Ectodermal cell (in vitro differentiated cells): ENCODE measurements at regions not wholly inside any gene's neighbourhood (a gene's known extent, or its start where the extent isn't known, plus 50 kb on each side); places are given as distances from the start of the nearest gene placed in this dataset.

Experiments
- H3K27ac ChIP-seq: 2 replicates; pipeline ENCODE4 v1.7.0; 2013; ENCODE audit warnings: mild to moderate bottlenecking, low read depth, low read length; ENCODE audit not compliant: insufficient read depth, poor library complexity, severe bottlenecking
- H3K27me3 ChIP-seq: 2 replicates; pipeline ENCODE4 v1.7.0; 2013; ENCODE audit warnings: mild to moderate bottlenecking, low read length; ENCODE audit not compliant: insufficient read depth, control insufficient read depth, poor library complexity, severe bottlenecking
- H3K36me3 ChIP-seq: one replicate; pipeline ENCODE4 v1.7.0; 2013; ENCODE audit warnings: low read length; ENCODE audit not compliant: control insufficient read depth, insufficient read depth
- H3K4me1 ChIP-seq: one replicate; pipeline ENCODE4 v1.7.0; 2013; ENCODE audit warnings: low read length; ENCODE audit not compliant: control insufficient read depth, insufficient read depth
- H3K4me3 ChIP-seq: 2 replicates; pipeline ENCODE4 v1.7.0; 2013; ENCODE audit warnings: low read depth, low read length, control low read depth; ENCODE audit not compliant: insufficient read depth
- H3K9me3 ChIP-seq: 2 replicates; pipeline ENCODE4 v1.7.0; 2013; ENCODE audit warnings: mild to moderate bottlenecking, low read length, moderate library complexity; ENCODE audit not compliant: control insufficient read depth
- WGBS, 2 experiments: methylation state at CpG; one replicate each; pipeline ENCODE4 v1.1.7; 2013; ENCODE audit warnings: missing lambda C conversion rate in 2 of 2; 5-methylcytosine and 5-hydroxymethylcytosine counted together

GRCh38 chr3:110579840-110580550, 491.6 kb upstream of the NECTIN3 start:
- no peaks in the 10 kb centered on the region for H3K9me3 ChIP-seq
- no peak overlapping the region for H3K27ac ChIP-seq
- 93 to 100% methylated on average over 4 of the region's 4 CpGs for WGBS, 2 experiments

DNA sequence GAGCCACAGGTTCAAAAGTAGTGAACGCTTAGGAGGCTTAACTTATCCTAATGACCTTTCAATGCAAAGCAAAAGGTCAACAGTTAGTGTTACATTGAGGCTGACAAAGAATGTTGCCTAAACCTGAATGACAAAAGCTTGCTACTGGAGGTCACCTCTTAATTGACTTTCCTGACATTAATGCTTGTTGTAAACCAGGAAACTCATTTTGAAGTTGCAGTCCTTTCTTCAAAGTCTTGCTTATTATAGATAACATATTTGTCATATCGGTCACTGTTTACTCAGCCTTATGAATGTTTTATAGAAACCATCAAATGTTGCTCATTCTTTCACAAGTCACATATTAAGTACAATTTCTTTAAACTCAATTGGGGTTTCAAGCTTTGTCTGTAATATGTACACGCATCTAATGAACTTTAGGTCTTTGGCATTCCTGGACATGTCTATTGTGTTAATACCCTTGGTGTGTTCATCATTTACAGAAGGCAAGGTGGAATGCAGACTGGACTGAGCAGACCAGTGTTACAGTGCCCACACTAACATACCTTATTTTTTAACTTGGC, 488.2 kb upstream of the NECTIN3 start:
- Histone ChIP-seq H3K4me3 (no peak overlapping the region), H3K9me3 (no peaks in the 10 kb centered on the region), H3K4me1 (no peaks in the 10 kb centered on the region), H3K36me3 (no peaks in the 10 kb centered on the region), H3K27ac (peak overlapping the region; percentile 19), H3K27me3 (no peaks in the 10 kb centered on the region)
- 60 to 61% methylated on average over 3 of the region's 3 CpGs for WGBS, 2 experiments

More at GRCh38 chr3:110579840-110580550, 491.6 kb upstream of the NECTIN3 start:
- H3K4me1 ChIP-seq: no peaks in the 10 kb centered on the region
- H3K4me3 ChIP-seq: no peak overlapping the region
- H3K36me3 ChIP-seq: no peaks in the 10 kb centered on the region
- no peaks in the 10 kb centered on the region for H3K27me3 ChIP-seq

DNA sequence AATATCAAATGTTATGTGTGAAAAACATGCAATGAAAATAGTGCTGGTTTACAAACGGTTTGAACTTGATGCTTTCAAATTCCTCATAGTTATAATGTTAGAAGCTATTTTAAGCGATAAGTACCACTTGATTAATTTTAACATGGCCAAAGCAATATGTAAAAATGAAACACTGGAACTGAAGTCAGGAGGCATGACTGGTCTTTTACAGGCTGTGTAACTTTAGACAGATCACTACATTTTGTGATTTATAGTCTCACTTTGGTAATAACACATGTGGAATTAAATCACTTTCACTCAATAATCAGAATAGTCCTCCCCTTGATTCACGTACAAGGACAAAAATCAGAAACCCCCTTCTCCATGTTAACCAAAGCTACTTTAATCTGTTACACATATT, 482.7 kb upstream of the NECTIN3 start:
- H3K4me3 ChIP-seq: no peak overlapping the region
- H3K27ac ChIP-seq: no peak overlapping the region
- no peaks in the 10 kb centered on the region for H3K4me1 ChIP-seq
- H3K9me3 ChIP-seq: no peaks in the 10 kb centered on the region
- WGBS, 2 experiments: 83 to 94% methylated on average over 2 to 3 of the region's 3 CpGs
- no peaks in the 10 kb centered on the region for H3K27me3 ChIP-seq
- no peaks in the 10 kb centered on the region for H3K36me3 ChIP-seq

DNA sequence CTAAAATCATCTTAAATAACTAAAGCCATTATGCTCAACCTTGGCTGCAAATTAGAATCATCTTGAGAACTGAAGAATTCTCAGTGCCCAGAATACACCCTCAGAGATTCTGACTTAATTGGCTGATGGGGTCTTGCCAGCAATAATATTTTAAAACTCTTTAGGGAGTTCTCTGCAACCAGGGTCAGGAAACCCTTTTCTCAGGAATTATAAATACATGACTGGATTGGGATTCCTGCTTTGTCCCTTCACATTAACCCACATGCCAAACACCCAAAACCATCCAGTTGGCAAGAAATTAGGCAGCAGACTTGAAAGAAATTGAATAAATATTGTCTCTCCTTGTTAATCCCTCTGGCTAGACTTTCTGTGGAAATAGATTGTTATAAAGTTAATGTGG, 482.3 kb upstream of the NECTIN3 start:
- no peaks in the 10 kb centered on the region for H3K4me1 ChIP-seq
- H3K27me3 ChIP-seq: no peaks in the 10 kb centered on the region
- H3K9me3 ChIP-seq: no peaks in the 10 kb centered on the region
- no peaks in the 10 kb centered on the region for H3K36me3 ChIP-seq
- H3K4me3 ChIP-seq: no peak overlapping the region
- no peak overlapping the region for H3K27ac ChIP-seq

GRCh38 chr3:110593749-110594148, 477.9 kb upstream of the NECTIN3 start:
- H3K36me3 ChIP-seq: no peaks in the 10 kb centered on the region
- no peak overlapping the region for H3K4me3 ChIP-seq
- H3K27me3 ChIP-seq: no peaks in the 10 kb centered on the region
- H3K27ac ChIP-seq: no peak overlapping the region
- H3K4me1 ChIP-seq: no peaks in the 10 kb centered on the region
- no peaks in the 10 kb centered on the region for H3K9me3 ChIP-seq

GRCh38 chr3:110598847-110599490, 472.6 kb upstream of the NECTIN3 start:
- Histone ChIP-seq H3K9me3 (no peaks in the 10 kb centered on the region), H3K4me3 (no peak overlapping the region)

GRCh38 chr3:110608566-110608965, 463.1 kb upstream of the NECTIN3 start:
- no peaks in the 10 kb centered on the region for H3K27me3 ChIP-seq
- H3K4me1 ChIP-seq: no peaks in the 10 kb centered on the region
- H3K36me3 ChIP-seq: no peaks in the 10 kb centered on the region
- no peak overlapping the region for H3K4me3 ChIP-seq
- H3K9me3 ChIP-seq: no peaks in the 10 kb centered on the region
- H3K27ac ChIP-seq: no peak overlapping the region

More at GRCh38 chr3:110598847-110599490, 472.6 kb upstream of the NECTIN3 start:
- no peaks in the 10 kb centered on the region for H3K27me3 ChIP-seq
- H3K36me3 ChIP-seq: no peaks in the 10 kb centered on the region
- no peak overlapping the region for H3K27ac ChIP-seq
- no peaks in the 10 kb centered on the region for H3K4me1 ChIP-seq

DNA sequence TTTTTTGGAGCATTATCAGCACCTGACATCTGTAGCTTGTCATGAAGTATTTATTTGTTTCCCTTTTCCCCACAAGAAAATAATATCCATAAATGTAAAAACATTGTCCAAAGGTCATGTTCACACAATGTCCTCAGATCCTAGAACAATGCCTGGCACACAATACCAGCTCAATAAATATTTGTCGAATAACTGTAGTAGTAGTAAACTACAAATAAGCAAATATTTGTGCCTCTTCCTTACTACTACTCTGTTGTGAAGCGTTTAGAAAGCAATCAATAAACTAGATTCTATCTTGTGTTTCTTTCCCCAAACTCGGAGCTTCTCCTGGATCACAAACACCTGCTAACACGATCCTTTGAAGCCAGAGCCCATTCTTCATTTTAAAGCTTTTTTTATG, 459.6 kb upstream of the NECTIN3 start:
- H3K36me3 ChIP-seq: no peaks in the 10 kb centered on the region
- H3K4me1 ChIP-seq: no peaks in the 10 kb centered on the region
- no peak overlapping the region for H3K27ac ChIP-seq
- H3K9me3 ChIP-seq: no peaks in the 10 kb centered on the region
- no peaks in the 10 kb centered on the region for H3K27me3 ChIP-seq
- WGBS, 2 experiments: 87 to 99% methylated on average over 4 of the region's 4 CpGs
- no peak overlapping the region for H3K4me3 ChIP-seq

GRCh38 chr3:110614186-110614585, 457.4 kb upstream of the NECTIN3 start:
- Histone ChIP-seq H3K27ac (no peak overlapping the region), H3K4me1 (no peaks in the 10 kb centered on the region), H3K36me3 (no peaks in the 10 kb centered on the region), H3K9me3 (no peaks in the 10 kb centered on the region), H3K4me3 (no peak overlapping the region), H3K27me3 (no peaks in the 10 kb centered on the region)
- 96 to 97% methylated on average over 2 of the region's 2 CpGs for WGBS, 2 experiments

- WGBS, 2 experiments: 92% methylated on average over 1 of the region's 1 CpG
- Histone ChIP-seq H3K4me1 (no peaks in the 10 kb centered on the region), H3K9me3 (no peaks in the 10 kb centered on the region), H3K27me3 (no peaks in the 10 kb centered on the region), H3K27ac (no peak overlapping the region), H3K36me3 (no peaks in the 10 kb centered on the region), H3K4me3 (no peak overlapping the region)
These were observed 456.2 kb upstream of the NECTIN3 start for GRCh38 chr3:110615454-110615853.
